ENCODE measurements at regions not wholly inside any gene's neighbourhood (a gene's known extent, or its start where the extent isn't known, plus 50 kb on each side); places are given as distances from the start of the nearest gene placed in this dataset.

- no peak for DNase-seq (ENCODE audit: low read depth)
Measured at GRCh38 chr10:128528781-128529180, 402.6 kb upstream of the MKI67 start.

GRCh38 chr10:128529225-128529624, 403.0 kb upstream of the MKI67 start:
- DNase-seq (ENCODE audit: low read depth): no peak

- DNase-seq (ENCODE audit: low read depth): no peak
Measured at GRCh38 chr10:128530301-128530700, 404.1 kb upstream of the MKI67 start.

GRCh38 chr10:128530946-128531345, 404.7 kb upstream of the MKI67 start:
- DNase-seq (ENCODE audit: low read depth): no peak

- DNase-seq (ENCODE audit: low read depth): no peak
Measured at GRCh38 chr10:128534686-128535085, 408.5 kb upstream of the MKI67 start.

GRCh38 chr10:128536259-128536658, 410.0 kb upstream of the MKI67 start:
- no peak for DNase-seq (ENCODE audit: low read depth)

- DNase-seq (ENCODE audit: low read depth): no peak
Measured at GRCh38 chr10:128537834-128538330, 411.7 kb upstream of the MKI67 start.

GRCh38 chr10:128538671-128539070, 412.4 kb upstream of the MKI67 start:
- no peak for DNase-seq (ENCODE audit: low read depth)

- no peak for DNase-seq (ENCODE audit: low read depth)
Measured at GRCh38 chr10:128539510-128540127, 413.4 kb upstream of the MKI67 start.

GRCh38 chr10:128540128-128540762, 414.0 kb upstream of the MKI67 start:
- DNase-seq (ENCODE audit: low read depth): no peak

- no peak for DNase-seq (ENCODE audit: low read depth)
Measured at GRCh38 chr10:128540781-128541761, 414.8 kb upstream of the MKI67 start.

- no peak for DNase-seq (ENCODE audit: low read depth)
Measured at GRCh38 chr10:128541926-128542475, 415.8 kb upstream of the MKI67 start.

GRCh38 chr10:128542659-128543058, 416.4 kb upstream of the MKI67 start:
- DNase-seq (ENCODE audit: low read depth): no peak

GRCh38 chr10:128543151-128543550, 416.9 kb upstream of the MKI67 start:
- DNase-seq (ENCODE audit: low read depth): no peak

GRCh38 chr10:128545216-128545615, 419.0 kb upstream of the MKI67 start:
- no peak for DNase-seq (ENCODE audit: low read depth)

- no peak for DNase-seq (ENCODE audit: low read depth)
Measured at GRCh38 chr10:128546651-128547165, 420.5 kb upstream of the MKI67 start.

- DNase-seq (ENCODE audit: low read depth): no peak
Measured at GRCh38 chr10:128549101-128549608, 422.9 kb upstream of the MKI67 start.

GRCh38 chr10:128550045-128550444, 423.8 kb upstream of the MKI67 start:
- no peak for DNase-seq (ENCODE audit: low read depth)

- DNase-seq (ENCODE audit: low read depth): no peak
Measured at GRCh38 chr10:128551475-128551874, 425.3 kb upstream of the MKI67 start.

- no peak for DNase-seq (ENCODE audit: low read depth)
Measured at GRCh38 chr10:128553755-128554154, 427.5 kb upstream of the MKI67 start.

GRCh38 chr10:128556182-128557110, 430.2 kb upstream of the MKI67 start:
- no peak for DNase-seq (ENCODE audit: low read depth)
